ENCODE measurements at regions not wholly inside any gene's neighbourhood (a gene's known extent, or its start where the extent isn't known, plus 50 kb on each side); places are given as distances from the start of the nearest gene placed in this dataset.

- H3F3A ChIP-seq (ENCODE audit: insufficient read depth) = peaks cover 22% of the 10 kb centered on the region
- in situ Hi-C loops (cut with MboI) = no loop called here
- WGBS, 2 experiments (ENCODE audit: low coverage in 1 of 2, low lambda C conversion rate in 2 of 2, missing lambda C conversion rate in 2 of 2) = 66 to 67% methylated on average over 3 of the region's 3 CpGs
Observed at GRCh38 chr5:158393457-158393856, 534.5 kb upstream of the CLINT1 start.

GRCh38 chr5:158392753-158393152 is 533.8 kb upstream of the CLINT1 start:
- Histone ChIP-seq H3K4me2 (ENCODE audit: unreplicated experiment) (no peak overlapping the region), H3K79me2 (ENCODE audit: insufficient read depth) (no peaks in the 10 kb centered on the region), H2AFZ (no peak overlapping the region), H3K4me1 (ENCODE audit: insufficient read depth) (peaks cover 30% of the 10 kb centered on the region), H3K4me3 (no peak overlapping the region), H3K27me3 (replicated peaks; ENCODE audit: insufficient read depth) (no peaks in the 10 kb centered on the region), H3K27ac (no peak overlapping the region), H3F3A (ENCODE audit: insufficient read depth) (peaks cover 22% of the 10 kb centered on the region), H4K20me1 (ENCODE audit: insufficient read depth) (no peaks in the 10 kb centered on the region), H3K9ac (no peak overlapping the region), H3K9me3 (ENCODE audit: low read depth) (no peaks in the 10 kb centered on the region), H3K9me2 (ENCODE audit: insufficient read depth) (peaks cover 3% of the 10 kb centered on the region; the same call in 1 of the 2 replicates), H3K36me3 (ENCODE audit: low read depth) (no peaks in the 10 kb centered on the region)
- TF ChIP-seq EZH2phosphoT487 (IDR thresholded peaks at IDR 0.05; ENCODE audit: insufficient read depth, low read depth) (no peak), EZH2 (IDR thresholded peaks at IDR 0.05; ENCODE audit: insufficient read depth, poor library complexity, severe bottlenecking) (no peak)
- no peak for DNase-seq
- WGBS, 2 experiments (ENCODE audit: low coverage in 1 of 2, low lambda C conversion rate in 2 of 2, missing lambda C conversion rate in 2 of 2) = 48 to 49% methylated on average over 2 of the region's 2 CpGs
- in situ Hi-C loops (cut with MboI) = no loop called here

More at GRCh38 chr5:158393457-158393856, 534.5 kb upstream of the CLINT1 start:
- Histone ChIP-seq H4K20me1 (ENCODE audit: insufficient read depth) (no peaks in the 10 kb centered on the region), H3K4me2 (ENCODE audit: unreplicated experiment) (no peak overlapping the region), H3K27me3 (replicated peaks; ENCODE audit: insufficient read depth) (no peaks in the 10 kb centered on the region), H3K9me3 (ENCODE audit: low read depth) (no peaks in the 10 kb centered on the region), H3K9me2 (ENCODE audit: insufficient read depth) (peaks cover 3% of the 10 kb centered on the region; the same call in 1 of the 2 replicates), H3K36me3 (ENCODE audit: low read depth) (no peaks in the 10 kb centered on the region), H2AFZ (no peak overlapping the region), H3K4me3 (no peak overlapping the region), H3K27ac (no peak overlapping the region), H3K4me1 (ENCODE audit: insufficient read depth) (peaks cover 30% of the 10 kb centered on the region), H3K9ac (no peak overlapping the region), H3K79me2 (ENCODE audit: insufficient read depth) (no peaks in the 10 kb centered on the region)
- TF ChIP-seq EZH2phosphoT487 (IDR thresholded peaks at IDR 0.05; ENCODE audit: insufficient read depth, low read depth) (no peak), EZH2 (IDR thresholded peaks at IDR 0.05; ENCODE audit: insufficient read depth, poor library complexity, severe bottlenecking) (no peak)
- DNase-seq = no peak

GRCh38 chr5:158390577-158390976 is 531.6 kb upstream of the CLINT1 start:
- Histone ChIP-seq H4K20me1 (ENCODE audit: insufficient read depth) (no peaks in the 10 kb centered on the region), H3K27me3 (replicated peaks; ENCODE audit: insufficient read depth) (no peaks in the 10 kb centered on the region), H3K9me3 (ENCODE audit: low read depth) (no peaks in the 10 kb centered on the region), H2AFZ (no peak overlapping the region), H3K79me2 (ENCODE audit: insufficient read depth) (no peaks in the 10 kb centered on the region), H3K4me2 (ENCODE audit: unreplicated experiment) (peak overlapping the region; percentile 32), H3K36me3 (ENCODE audit: low read depth) (no peaks in the 10 kb centered on the region), H3K9me2 (ENCODE audit: insufficient read depth) (peaks cover 3% of the 10 kb centered on the region; the same call in 1 of the 2 replicates), H3K9ac (no peak overlapping the region), H3K27ac (peak overlapping the region; percentile 50), H3K4me3 (no peak overlapping the region), H3F3A (ENCODE audit: insufficient read depth) (peaks cover 38% of the 10 kb centered on the region), H3K4me1 (ENCODE audit: insufficient read depth) (peaks cover 37% of the 10 kb centered on the region)
- peak; percentile 77 for DNase-seq
- 0 to 5% methylated on average over 1 of the region's 1 CpG for WGBS, 2 experiments (ENCODE audit: low coverage in 1 of 2, low lambda C conversion rate in 2 of 2, missing lambda C conversion rate in 2 of 2)
- no peak for TF ChIP-seq EZH2phosphoT487 (IDR thresholded peaks at IDR 0.05; ENCODE audit: insufficient read depth, low read depth)
- no peak for TF ChIP-seq EZH2 (IDR thresholded peaks at IDR 0.05; ENCODE audit: insufficient read depth, poor library complexity, severe bottlenecking)
- in situ Hi-C loops (cut with MboI) = no loop called here

GRCh38 chr5:158389786-158390185 is 530.8 kb upstream of the CLINT1 start:
- H3K4me2 ChIP-seq (ENCODE audit: unreplicated experiment) = no peak overlapping the region
- H3K9me3 ChIP-seq (ENCODE audit: low read depth) = no peaks in the 10 kb centered on the region
- DNase-seq = no peak
- H2AFZ ChIP-seq = no peak overlapping the region
- H3K4me3 ChIP-seq = no peak overlapping the region
- no peaks in the 10 kb centered on the region for H3K36me3 ChIP-seq (ENCODE audit: low read depth)
- no peaks in the 10 kb centered on the region for H4K20me1 ChIP-seq (ENCODE audit: insufficient read depth)
- TF ChIP-seq EZH2phosphoT487 (IDR thresholded peaks at IDR 0.05; ENCODE audit: insufficient read depth, low read depth) (no peak), EZH2 (IDR thresholded peaks at IDR 0.05; ENCODE audit: insufficient read depth, poor library complexity, severe bottlenecking) (no peak)
- WGBS, 2 experiments (ENCODE audit: low coverage in 1 of 2, low lambda C conversion rate in 2 of 2, missing lambda C conversion rate in 2 of 2) = 86 to 90% methylated on average over 4 of the region's 4 CpGs
- peaks cover 45% of the 10 kb centered on the region for H3F3A ChIP-seq (ENCODE audit: insufficient read depth)
- H3K27ac ChIP-seq = no peak overlapping the region
- H3K9ac ChIP-seq = no peak overlapping the region
- in situ Hi-C loops (cut with MboI) = no loop called here
- no peaks in the 10 kb centered on the region for H3K79me2 ChIP-seq (ENCODE audit: insufficient read depth)
- H3K27me3 ChIP-seq (replicated peaks; ENCODE audit: insufficient read depth) = no peaks in the 10 kb centered on the region
- H3K9me2 ChIP-seq (ENCODE audit: insufficient read depth) = peaks cover 3% of the 10 kb centered on the region; the same call in 1 of the 2 replicates
- H3K4me1 ChIP-seq (ENCODE audit: insufficient read depth) = peaks cover 43% of the 10 kb centered on the region

GRCh38 chr5:158388021-158388420 is 529.1 kb upstream of the CLINT1 start:
- Histone ChIP-seq H3K27me3 (replicated peaks; ENCODE audit: insufficient read depth) (no peaks in the 10 kb centered on the region), H3F3A (ENCODE audit: insufficient read depth) (peaks cover 60% of the 10 kb centered on the region), H3K9me2 (ENCODE audit: insufficient read depth) (no peaks in the 10 kb centered on the region), H4K20me1 (ENCODE audit: insufficient read depth) (no peaks in the 10 kb centered on the region), H3K9me3 (ENCODE audit: low read depth) (no peaks in the 10 kb centered on the region), H3K4me3 (no peak overlapping the region), H3K79me2 (ENCODE audit: insufficient read depth) (no peaks in the 10 kb centered on the region), H3K4me1 (ENCODE audit: insufficient read depth) (peaks cover 60% of the 10 kb centered on the region), H2AFZ (no peak overlapping the region), H3K36me3 (ENCODE audit: low read depth) (no peaks in the 10 kb centered on the region), H3K9ac (no peak overlapping the region), H3K4me2 (ENCODE audit: unreplicated experiment) (no peak overlapping the region), H3K27ac (no peak overlapping the region)
- in situ Hi-C loops (cut with MboI) = no loop called here
- TF ChIP-seq EZH2phosphoT487 (IDR thresholded peaks at IDR 0.05; ENCODE audit: insufficient read depth, low read depth) (no peak), EZH2 (IDR thresholded peaks at IDR 0.05; ENCODE audit: insufficient read depth, poor library complexity, severe bottlenecking) (no peak)
- 97 to 98% methylated on average over 9 of the region's 9 CpGs for WGBS, 2 experiments (ENCODE audit: low coverage in 1 of 2, low lambda C conversion rate in 2 of 2, missing lambda C conversion rate in 2 of 2)
- no peak for DNase-seq

Measured in GM23248 (cell line).